ENCODE measurements at regions not wholly inside any gene's neighbourhood (a gene's known extent, or its start where the extent isn't known, plus 50 kb on each side); places are given as distances from the start of the nearest gene placed in this dataset.

- Histone ChIP-seq H3K9ac (ENCODE audit: control insufficient read depth, insufficient read depth, low read length) (no peak overlapping the region), H3K27me3 (replicated peaks in 1 of 2; ENCODE audit: control insufficient read depth in 2 of 2, insufficient read depth in 2 of 2, low read length in 1 of 2) (no peaks in the 10 kb centered on the region), H3K4me2 (ENCODE audit: control insufficient read depth, insufficient read depth) (no peak overlapping the region), H3K27ac (ENCODE audit: control insufficient read depth, insufficient read depth) (no peak overlapping the region), H3K4me3 (no peak overlapping the region), H3K36me3 (ENCODE audit: control insufficient read depth in 2 of 2, insufficient read depth in 2 of 2, low read length in 1 of 2) (no peaks in the 10 kb centered on the region), H4K20me1 (ENCODE audit: control insufficient read depth, insufficient read depth) (no peaks in the 10 kb centered on the region), H3K9me3 (replicated peaks; ENCODE audit: control insufficient read depth, insufficient read depth, low read length) (no peaks in the 10 kb centered on the region), H2AFZ (ENCODE audit: control insufficient read depth, low read depth, low read length) (no peak overlapping the region), H3K79me2 (ENCODE audit: control insufficient read depth, insufficient read depth, low read length) (no peaks in the 10 kb centered on the region), H3K4me1 (ENCODE audit: control insufficient read depth, insufficient read depth, low read length) (no peaks in the 10 kb centered on the region)
- in situ Hi-C loops (cut with MboI) (no loop called here), intact Hi-C loops (cut with micrococcal nuclease; ENCODE audit: unreplicated experiment) (no loop called here)
- RAD21 ChIA-PET (ENCODE audit: unreplicated experiment): no interaction called here
- FAIRE-seq (no peak), DNase-seq (ENCODE audit: low read depth, low spot score) (no peak), ATAC-seq (no peak)
- TF ChIP-seq PBX3 (IDR thresholded peaks at IDR 0.05; ENCODE audit: insufficient replicate concordance, low read depth, low read length) (no peak), EZH2 (IDR thresholded peaks at IDR 0.05; ENCODE audit: borderline replicate concordance, control insufficient read depth, low read depth, low read length) (no peak), ZNF622 (IDR thresholded peaks at IDR 0.05) (no peak), NR2C1 (IDR thresholded peaks at IDR 0.05) (no peak), IKZF2 (IDR thresholded peaks at IDR 0.05) (no peak), PRDM15 (CRISPR knock-in tag; IDR thresholded peaks at IDR 0.05) (no peak), NKRF (conservative IDR thresholded peaks at IDR 0.05) (no peak), MAX (IDR thresholded peaks at IDR 0.05; ENCODE audit: low read depth, low read length) (no peak), BHLHE40 (IDR thresholded peaks at IDR 0.05; ENCODE audit: borderline replicate concordance in 1 of 2, low read depth in 2 of 2, low read length in 1 of 2) (no peak), RFX5 (IDR thresholded peaks at IDR 0.05; ENCODE audit: low read depth, low read length) (no peak), BCL11A (IDR thresholded peaks at IDR 0.05; ENCODE audit: low read depth, low read length) (no peak), NR2F1 (conservative IDR thresholded peaks at IDR 0.05) (no peak), REST (IDR thresholded peaks at IDR 0.05; ENCODE audit: low read depth, low read length) (no peak)
- BruUV-seq (replicated peaks): no TSS peak
- CTCF ChIA-PET: interaction anchor here (1.1 kb wide), 1 partner anchor 16 kb away, joined by 3 read pairs; no protein-coding TSS in a partner anchor
- WGBS (ENCODE audit: insufficient coverage, insufficient replicate concordance, low lambda C conversion rate, missing lambda C conversion rate): 70% methylated on average over 8 of the region's 8 CpGs
- POLR2A ChIA-PET: no interaction called here
- SMC1A ChIA-PET (ENCODE audit: uncharacterized antibody, unreplicated experiment): interaction anchor here (2.0 kb wide), 1 partner anchor 10 kb away, joined by 5 read pairs; no protein-coding TSS in a partner anchor
Observed at GRCh38 chr5:87827539-87827938, 414.8 kb upstream of the CCNH start.

Data from GM12878 (cell line).